GM23338 (cell line): ENCODE measurements at regions not wholly inside any gene's neighbourhood (a gene's known extent, or its start where the extent isn't known, plus 50 kb on each side); places are given as distances from the start of the nearest gene placed in this dataset.

Source experiments
- EZH2 ChIP-seq: fragments of 200-600 bp; sonication (generic); IDR thresholded peaks from one replicate; pipeline ENCODE4 v1.8.0; 2017; ENCODE audit warnings: antibody characterized with exemption, mild to moderate bottlenecking, low read depth; ENCODE audit not compliant: unreplicated experiment
- JUNB ChIP-seq: IDR thresholded peaks from one replicate; pipeline ENCODE4 v1.6.1; 2016; ENCODE audit warnings: antibody characterized with exemption; ENCODE audit not compliant: unreplicated experiment
- TF ChIP-seq, protein P1 (sequence below), 2 experiments: fragments of 200-600 bp in 1 of 2; sonication (generic) in 1 of 2; conservative IDR thresholded peaks; 2 replicates each; pipeline versions ENCODE4 v1.5.1 to v1.6.1; 2016 to 2017; ENCODE audit warnings: antibody characterized with exemption in 2 of 2, low read depth in 2 of 2, mild to moderate bottlenecking in 2 of 2, moderate library complexity in 1 of 2

DNA sequence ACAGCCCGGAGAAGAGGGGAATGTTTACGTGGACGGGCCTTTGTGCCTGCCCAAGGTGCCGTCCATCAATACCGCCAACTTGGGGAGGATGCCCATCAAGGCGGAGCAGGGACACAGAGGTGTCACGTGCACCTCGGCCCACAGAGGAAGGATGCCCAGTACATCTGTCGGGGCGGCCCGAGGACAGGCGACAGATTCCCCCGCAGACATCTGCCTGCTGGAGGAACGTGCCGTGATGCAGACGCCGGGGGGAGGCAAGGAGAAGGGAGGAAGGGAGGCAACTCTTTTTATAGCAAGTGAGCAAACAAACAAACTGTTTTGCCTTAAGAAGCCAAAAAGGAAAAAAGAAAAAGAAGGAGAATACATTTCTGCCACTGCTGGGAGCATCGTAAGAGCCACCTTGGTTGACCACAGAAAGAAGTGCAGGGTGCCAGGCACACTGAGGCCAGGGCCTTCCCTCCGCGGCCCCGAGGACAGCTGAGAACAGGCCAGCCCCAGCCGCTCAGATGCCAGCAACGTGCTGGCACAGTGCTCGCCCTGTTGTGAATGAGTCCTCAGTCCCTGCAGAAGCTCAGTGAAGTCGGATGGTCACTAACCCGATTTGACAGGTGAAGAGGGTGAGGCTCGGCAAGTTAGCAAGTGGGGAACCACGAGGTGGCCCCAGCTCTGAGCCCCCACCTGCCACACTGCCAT, 146.4 kb downstream of the RBFOX3 start:
- TF ChIP-seq, protein P1, sequence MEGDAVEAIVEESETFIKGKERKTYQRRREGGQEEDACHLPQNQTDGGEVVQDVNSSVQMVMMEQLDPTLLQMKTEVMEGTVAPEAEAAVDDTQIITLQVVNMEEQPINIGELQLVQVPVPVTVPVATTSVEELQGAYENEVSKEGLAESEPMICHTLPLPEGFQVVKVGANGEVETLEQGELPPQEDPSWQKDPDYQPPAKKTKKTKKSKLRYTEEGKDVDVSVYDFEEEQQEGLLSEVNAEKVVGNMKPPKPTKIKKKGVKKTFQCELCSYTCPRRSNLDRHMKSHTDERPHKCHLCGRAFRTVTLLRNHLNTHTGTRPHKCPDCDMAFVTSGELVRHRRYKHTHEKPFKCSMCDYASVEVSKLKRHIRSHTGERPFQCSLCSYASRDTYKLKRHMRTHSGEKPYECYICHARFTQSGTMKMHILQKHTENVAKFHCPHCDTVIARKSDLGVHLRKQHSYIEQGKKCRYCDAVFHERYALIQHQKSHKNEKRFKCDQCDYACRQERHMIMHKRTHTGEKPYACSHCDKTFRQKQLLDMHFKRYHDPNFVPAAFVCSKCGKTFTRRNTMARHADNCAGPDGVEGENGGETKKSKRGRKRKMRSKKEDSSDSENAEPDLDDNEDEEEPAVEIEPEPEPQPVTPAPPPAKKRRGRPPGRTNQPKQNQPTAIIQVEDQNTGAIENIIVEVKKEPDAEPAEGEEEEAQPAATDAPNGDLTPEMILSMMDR (conservative IDR thresholded peaks at IDR 0.05; ENCODE audit: low read depth in 2 of 2), result no peak
- TF ChIP-seq EZH2 (no peak), JUNB (no peak)
